Cardiac fibroblast (primary cell): ENCODE measurements at regions not wholly inside any gene's neighbourhood (a gene's known extent, or its start where the extent isn't known, plus 50 kb on each side); places are given as distances from the start of the nearest gene placed in this dataset.
A peak's percentile ranks its signal among the peaks of the same experiment; 100 is the strongest.
"Not testable (repeated sequence)": the region's sequence is repeated elsewhere in the genome, so short reads cannot be mapped to it uniquely, and the experiment has no call there.

Experiments used
- DNase-seq, 2 donors: peaks; one replicate each; pipeline versions ENCODE4 v3.0.0 to v3.0.0-alpha.2; 2010; ENCODE audit warnings: low read depth in 2 of 2
- H3K4me3 ChIP-seq, 2 donors: replicated peaks in 1 of 2; 1 replicate in 1 of 2; 2 replicates in 1 of 2; pipeline ENCODE4 v1.5.1; 2011; ENCODE audit warnings: low read depth in 2 of 2, low read length in 2 of 2, mild to moderate bottlenecking in 2 of 2, moderate library complexity in 1 of 2
- CTCF ChIP-seq: IDR thresholded peaks from one replicate; pipeline ENCODE4 v1.5.1; 2011; ENCODE audit warnings: low read depth, mild to moderate bottlenecking, low read length, inconsistent platforms

DNA sequence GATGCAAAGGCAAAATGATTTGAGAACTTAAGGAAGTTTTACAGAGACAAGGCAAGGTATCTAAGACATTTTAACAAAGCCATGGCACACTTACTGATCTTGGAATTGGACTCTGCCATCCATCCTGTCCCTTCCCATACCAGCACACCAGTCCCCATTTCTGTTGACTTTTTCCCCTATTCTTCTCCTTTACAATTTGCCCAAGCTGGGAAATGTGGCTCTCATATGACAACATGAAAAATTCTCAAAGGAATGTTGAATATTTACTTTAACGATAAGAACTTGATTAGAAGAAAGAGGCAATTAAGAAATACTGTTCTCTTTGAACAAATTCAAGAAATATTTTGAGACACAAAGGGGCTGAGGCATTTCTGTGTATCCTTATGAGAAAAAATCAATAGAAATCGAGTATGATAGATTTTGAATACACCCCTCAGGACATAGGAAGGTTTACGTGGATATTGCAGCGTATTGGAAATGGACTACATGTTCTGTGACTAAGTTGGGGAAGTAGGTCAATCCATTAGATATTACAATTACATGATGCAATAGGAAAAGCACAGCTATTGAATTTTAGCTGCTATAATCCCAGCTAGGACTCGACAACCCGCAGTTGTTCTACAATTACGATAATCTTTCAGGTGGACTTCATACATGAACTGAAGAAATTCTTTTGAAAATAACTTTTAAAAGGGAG lies 201.6 kb downstream of the TRIB2 start:
- no peak for TF ChIP-seq CTCF
- H3K4me3 ChIP-seq: no peak overlapping the region
- DNase-seq: peak in 1 of 2 donors; percentile 71

- no peak overlapping the region for H3K4me3 ChIP-seq
- TF ChIP-seq CTCF: no peak
- DNase-seq: peak; percentile 85 to 98
Measured at GRCh38 chr2:12918835-12919445, 202.2 kb downstream of the TRIB2 start.

DNA sequence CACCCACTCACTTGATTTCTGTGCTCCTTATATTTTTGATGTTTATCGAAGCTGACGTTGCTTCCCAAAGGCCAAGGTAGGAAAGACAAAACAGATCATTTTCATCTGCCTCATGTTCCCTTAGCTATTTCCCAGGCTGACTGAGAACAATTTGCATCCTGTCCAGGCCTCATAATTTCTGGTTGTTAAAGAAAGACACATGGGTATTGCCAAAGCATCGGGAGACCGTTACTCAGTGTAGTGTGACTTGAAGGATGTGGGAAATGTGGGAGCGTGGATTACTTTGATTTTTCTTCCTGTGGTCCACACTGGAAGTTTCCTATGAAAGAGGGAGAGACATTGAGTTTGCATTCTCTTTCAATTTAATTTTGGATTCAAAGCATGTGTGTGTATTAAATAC lies 204.6 kb downstream of the TRIB2 start:
- TF ChIP-seq CTCF: no peak
- no peak for DNase-seq
- no peak overlapping the region for H3K4me3 ChIP-seq

DNA sequence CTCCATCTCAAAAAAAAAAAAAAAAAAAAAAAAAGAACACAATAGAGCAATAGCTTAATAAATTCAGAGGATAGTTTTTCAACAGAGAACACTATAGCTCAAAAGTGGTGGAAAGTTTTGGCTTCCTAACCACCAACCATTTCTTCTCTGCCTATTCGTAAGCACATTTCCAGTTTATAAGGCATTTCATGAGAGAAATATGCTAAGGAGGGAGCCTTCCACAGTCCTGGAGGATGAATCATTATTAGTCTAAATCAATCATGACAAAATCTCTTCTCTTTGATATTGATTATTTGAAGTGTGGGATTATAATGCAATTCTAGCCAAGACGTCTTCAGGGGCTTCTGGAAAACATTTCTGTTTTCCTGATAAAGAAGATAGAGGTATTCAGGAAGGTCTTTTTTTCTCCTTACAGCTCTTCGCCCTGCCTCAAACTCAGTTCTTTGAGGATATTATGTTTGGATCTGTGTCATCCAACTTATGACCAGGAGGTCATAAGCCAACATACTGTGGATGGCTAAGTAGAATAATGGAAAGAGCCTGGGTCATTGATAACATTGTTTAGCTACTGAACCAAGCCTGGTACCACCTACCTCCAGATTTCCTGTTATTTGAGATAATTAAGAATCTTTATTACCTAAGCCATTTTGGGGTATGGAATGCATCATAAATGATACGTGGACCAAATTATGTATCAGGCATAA lies 207.3 kb downstream of the TRIB2 start:
- TF ChIP-seq CTCF: no peak
- no peak overlapping the region for H3K4me3 ChIP-seq
- DNase-seq: peak; percentile 38 to 66

GRCh38 chr2:12926641-12927040 lies 209.9 kb downstream of the TRIB2 start:
- not testable (repeated sequence) for H3K4me3 ChIP-seq, DNase-seq

DNA sequence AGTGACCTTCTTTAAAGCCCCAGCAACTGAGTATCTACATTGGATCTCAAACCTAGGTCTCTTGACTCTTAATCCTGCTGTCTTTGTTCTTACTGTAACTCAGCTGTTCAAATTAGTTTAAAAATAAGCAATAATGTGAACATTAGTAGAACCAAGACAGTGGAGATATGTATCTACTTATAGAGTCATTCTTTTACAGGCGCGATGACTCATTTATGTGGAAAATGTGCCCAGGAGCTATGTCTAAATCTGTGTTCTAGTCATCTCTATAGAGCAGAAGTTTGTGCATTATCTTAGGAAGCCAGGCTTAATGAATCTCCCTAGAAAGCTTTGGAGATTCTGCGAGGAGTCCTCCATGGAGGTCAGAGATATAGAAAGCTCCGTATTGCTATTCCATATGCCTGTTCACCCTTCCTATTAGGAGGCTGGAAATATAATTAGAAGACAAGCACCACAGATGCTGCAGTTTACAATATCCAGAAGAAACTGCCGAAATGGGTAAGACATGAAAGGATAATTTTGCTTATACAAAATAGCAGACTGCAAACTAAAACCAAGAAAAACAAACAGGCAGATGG lies 211.6 kb downstream of the TRIB2 start:
- no peak for TF ChIP-seq CTCF
- peak; percentile 70 to 86 for DNase-seq

More for the DNA sequence above, 211.6 kb downstream of the TRIB2 start:
- H3K4me3 ChIP-seq: no peak overlapping the region
